IMR-90 (cell line): ENCODE measurements at regions not wholly inside any gene's neighbourhood (a gene's known extent, or its start where the extent isn't known, plus 50 kb on each side); places are given as distances from the start of the nearest gene placed in this dataset.

Source experiments
- ATAC-seq: fragments of 200-7000 bp; cut with Tn5 transposase; 2 replicates; pipeline ENCODE4 v1.9.1; 2020; ENCODE audit warnings: low read depth, mild to moderate bottlenecking, moderate library complexity
- BruUV-seq: library from RNA; stranded (reverse); fragments of 400-500 nt; replicated peaks from 2 replicates; lab custom pipeline; 2021; lab: Mats Ljungman, UMichigan
- CTCF ChIA-PET: fragments of 300-600 bp; formaldehyde crosslinking; extraction: SDS; loops from one replicate; lab custom pipeline; 2021; ENCODE audit warnings: antibody characterized with exemption; lab: Yijun Ruan, JAX
- POLR2A ChIA-PET: fragments of 300-600 bp; sonication (Branson Sonifier 250); formaldehyde crosslinking; loops from one replicate; lab custom pipeline; 2022; ENCODE audit warnings: antibody characterized with exemption; ENCODE audit not compliant: unreplicated experiment; lab: Charles Lee
- DNase-seq: peaks from one replicate; pipeline ENCODE4 v3.0.0; 2013
- H2AFZ ChIP-seq: replicated peaks from 2 replicates; pipeline ENCODE3; 2013; ENCODE audit warnings: low read length, mild to moderate bottlenecking; ENCODE audit not compliant: poor library complexity
- H2AK5ac ChIP-seq: 2 replicates; pipeline ENCODE4 v1.6.1; 2013; ENCODE audit warnings: low read depth, low read length, inconsistent platforms
- H2AK9ac ChIP-seq: replicated peaks from 2 replicates; pipeline ENCODE3; 2013; ENCODE audit warnings: mild to moderate bottlenecking, low read depth, low read length, moderate library complexity; ENCODE audit not compliant: poor library complexity
- H2BK120ac ChIP-seq: 2 replicates; pipeline ENCODE4 v1.6.1; 2013; ENCODE audit warnings: low read depth, low read length, inconsistent platforms
- H2BK15ac ChIP-seq: 3 replicates; pipeline ENCODE4 v1.6.1; 2013; ENCODE audit warnings: low read depth, low read length, inconsistent platforms
- H2BK20ac ChIP-seq: 2 replicates; pipeline ENCODE4 v1.6.1; 2013; ENCODE audit warnings: low read depth, mild to moderate bottlenecking, inconsistent platforms, low read length, moderate library complexity
- H2BK5ac ChIP-seq: 2 replicates; pipeline ENCODE4 v1.6.1; 2013; ENCODE audit warnings: mild to moderate bottlenecking, low read depth, low read length, inconsistent platforms; ENCODE audit not compliant: poor library complexity, severe bottlenecking
- H3K14ac ChIP-seq: replicated peaks from 2 replicates; pipeline ENCODE4 v1.6.1; 2013; ENCODE audit warnings: low read depth, low read length, inconsistent platforms
- H3K18ac ChIP-seq: 2 replicates; pipeline ENCODE4 v1.6.1; 2013; ENCODE audit warnings: low read depth, low read length, control low read depth
- H3K23ac ChIP-seq: 2 replicates; pipeline ENCODE4 v1.6.1; 2013; ENCODE audit warnings: low read depth, low read length, inconsistent platforms
- H3K27ac ChIP-seq: 2 replicates; pipeline ENCODE4 v1.5.1; 2013; ENCODE audit warnings: mild to moderate bottlenecking, control low read depth, low read length; ENCODE audit not compliant: insufficient read depth
- H3K27me3 ChIP-seq: 2 replicates; pipeline ENCODE4 v1.6.1; 2013; ENCODE audit warnings: low read length; ENCODE audit not compliant: control insufficient read depth, insufficient read depth
- H3K36me3 ChIP-seq: 2 replicates; pipeline ENCODE4 v1.6.1; 2013; ENCODE audit warnings: low read length, mixed read lengths; ENCODE audit not compliant: control insufficient read depth, insufficient read depth
- H3K4ac ChIP-seq: 2 replicates; pipeline ENCODE4 v1.6.1; 2013; ENCODE audit warnings: low read depth, low read length, inconsistent platforms
- H3K4me1 ChIP-seq: 2 replicates; pipeline ENCODE4 v1.6.1; 2013; ENCODE audit warnings: low read length, mixed read lengths; ENCODE audit not compliant: control insufficient read depth, insufficient read depth
- H3K4me2 ChIP-seq: 2 replicates; pipeline ENCODE4 v1.6.1; 2013; ENCODE audit warnings: low read depth, mild to moderate bottlenecking, control low read depth, low read length, moderate library complexity
- H3K4me3 ChIP-seq: 2 replicates; pipeline ENCODE4 v1.5.1; 2013; ENCODE audit warnings: low read depth, mild to moderate bottlenecking, control low read depth, low read length, moderate library complexity; ENCODE audit not compliant: insufficient read depth
- H3K56ac ChIP-seq: 2 replicates; pipeline ENCODE4 v1.6.1; 2013; ENCODE audit warnings: low read length, inconsistent platforms; ENCODE audit not compliant: insufficient read depth; ENCODE audit errors: extremely low read depth
- H3K79me1 ChIP-seq, 2 experiments: 2 replicates each; pipeline ENCODE4 v1.6.1; 2013; ENCODE audit warnings: low read length in 2 of 2, inconsistent platforms in 1 of 2, low read depth in 1 of 2
- H3K9ac ChIP-seq: 2 replicates; pipeline ENCODE4 v1.6.1; 2013; ENCODE audit warnings: low read depth, low read length, control low read depth
- H3K9me1 ChIP-seq: 2 replicates; pipeline ENCODE4 v1.6.1; 2013; ENCODE audit warnings: low read length, inconsistent platforms; ENCODE audit not compliant: insufficient read depth
- H3K9me3 ChIP-seq: 2 replicates; pipeline ENCODE4 v1.6.1; 2013; ENCODE audit warnings: low read length; ENCODE audit not compliant: control insufficient read depth, insufficient read depth
- H4K20me1 ChIP-seq: 2 replicates; pipeline ENCODE4 v1.6.1; 2013; ENCODE audit warnings: low read length, inconsistent platforms; ENCODE audit not compliant: insufficient read depth
- H4K5ac ChIP-seq: 2 replicates; pipeline ENCODE4 v1.6.1; 2013; ENCODE audit warnings: mild to moderate bottlenecking, low read depth, low read length, control low read depth
- H4K8ac ChIP-seq, 2 experiments: 2 replicates each; pipeline ENCODE4 v1.6.1; 2013; ENCODE audit warnings: low read depth in 2 of 2, low read length in 2 of 2, control low read depth in 1 of 2, inconsistent platforms in 1 of 2
- H4K91ac ChIP-seq: 2 replicates; pipeline ENCODE4 v1.6.1; 2013; ENCODE audit warnings: low read depth, low read length, inconsistent platforms; ENCODE audit not compliant: insufficient read depth
- MAFK ChIP-seq: IDR thresholded peaks from 2 replicates; pipeline ENCODE4 v1.6.1; 2012; ENCODE audit warnings: low read depth, low read length, improper control_type of control experiment
- MAZ ChIP-seq: IDR thresholded peaks from 2 replicates; pipeline ENCODE4 v1.6.1; 2012; ENCODE audit warnings: low read depth, mild to moderate bottlenecking, low read length, improper control_type of control experiment, moderate library complexity, borderline replicate concordance
- MXI1 ChIP-seq: IDR thresholded peaks from 2 replicates; pipeline ENCODE4 v1.6.1; 2012; ENCODE audit warnings: low read depth, mild to moderate bottlenecking, low read length, moderate library complexity, borderline replicate concordance
- POLR2A ChIP-seq: IDR thresholded peaks from 2 replicates; pipeline ENCODE4 v1.6.1; 2012; ENCODE audit warnings: mild to moderate bottlenecking, low read depth, low read length
- RAD21 ChIP-seq: IDR thresholded peaks from 2 replicates; pipeline ENCODE4 v1.6.1; 2012; ENCODE audit warnings: low read length, improper control_type of control experiment
- RCOR1 ChIP-seq: IDR thresholded peaks from 2 replicates; pipeline ENCODE4 v1.6.1; 2012; ENCODE audit warnings: mild to moderate bottlenecking, low read length, improper control_type of control experiment; ENCODE audit not compliant: insufficient replicate concordance
- WGBS, 2 experiments: methylation state at CpG; one replicate each; pipeline versions ENCODE4 v1.1.5 to v1.1.7; 2013; ENCODE audit warnings: missing lambda C conversion rate in 2 of 2; ENCODE audit not compliant: insufficient read length in 1 of 2; ENCODE audit errors: extremely low coverage in 2 of 2; 5-methylcytosine and 5-hydroxymethylcytosine counted together
- dilution Hi-C: fragments of 300-500 bp; cut with HindIII; formaldehyde crosslinking; loops from one replicate; pipeline ENCODE4 v1.14.3; 2018; ENCODE audit warnings: low sequenced_read_pairs; ENCODE audit not compliant: unreplicated experiment
- in situ Hi-C: fragments of 300-500 bp; cut with MboI; formaldehyde crosslinking; loops from 3 replicates; pipeline ENCODE4 v1.14.3; 2019; ENCODE audit warnings: low sequenced_read_pairs, inconsistent platforms, mixed read lengths
- intact Hi-C: fragments of 100-400 bp; cut with micrococcal nuclease; formaldehyde crosslinking; loops from 2 replicates; pipeline ENCODE4 v1.10.0; 2022
- TF ChIP-seq, protein P1 (sequence below): fragments of 150-350 bp; IDR thresholded peaks from 2 replicates; pipeline ENCODE4 v1.6.1; 2017; ENCODE audit warnings: mild to moderate bottlenecking, antibody characterized with exemption, low read length, low read depth

DNA sequence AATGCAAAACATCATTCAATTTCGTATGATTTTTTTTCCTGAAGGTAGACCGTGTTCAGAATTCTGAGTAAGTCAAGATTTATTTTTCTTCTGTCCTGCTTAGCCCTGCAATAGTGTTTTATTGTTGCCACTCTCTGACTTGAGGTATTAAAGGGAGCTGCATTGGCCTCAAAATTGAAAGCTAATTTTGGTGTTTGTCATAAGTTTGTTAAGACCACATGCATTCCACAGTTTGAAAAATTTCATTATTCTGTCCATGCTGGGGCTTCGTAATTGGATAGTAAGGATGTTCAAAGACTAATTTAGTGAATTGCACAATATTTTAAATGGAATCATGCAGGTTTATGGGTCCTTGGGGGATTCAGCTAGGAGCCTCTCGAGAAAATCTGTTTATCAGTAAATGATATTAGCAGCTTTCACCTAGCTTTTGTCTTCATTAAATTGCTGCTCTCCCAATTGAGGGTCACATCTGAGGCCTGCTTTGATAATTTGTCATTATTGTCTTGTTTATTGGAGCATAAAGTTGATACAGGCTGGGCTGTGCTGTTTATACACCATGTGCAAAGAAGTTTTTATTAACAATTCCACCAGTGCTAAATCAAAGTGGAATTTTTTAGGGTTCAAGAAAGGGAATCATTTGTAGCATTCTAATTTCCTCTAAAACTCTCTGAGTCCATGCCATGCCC is 339.8 kb upstream of the OBI1 start:
- Histone ChIP-seq H3K79me1 (no peaks in the 10 kb centered on the region), H3K23ac (no peak overlapping the region), H4K91ac (no peak overlapping the region), H2AK9ac (no peak overlapping the region), H3K27ac (no peak overlapping the region), H2BK15ac (no peak overlapping the region), H2BK20ac (no peak overlapping the region), H3K4me3 (no peak overlapping the region), H3K4me2 (no peak overlapping the region), H4K8ac (no peak overlapping the region), H3K56ac (no peak overlapping the region), H2BK120ac (no peak overlapping the region), H2AFZ (no peak overlapping the region), H4K5ac (no peak overlapping the region), H4K20me1 (no peaks in the 10 kb centered on the region), H3K18ac (no peak overlapping the region), H2AK5ac (no peak overlapping the region), H3K36me3 (no peaks in the 10 kb centered on the region), H3K9me1 (no peaks in the 10 kb centered on the region), H3K4ac (no peak overlapping the region), H3K9me3 (no peaks in the 10 kb centered on the region; the same call in 1 of the 2 replicates), H3K9ac (no peak overlapping the region), H3K27me3 (no peaks in the 10 kb centered on the region), H3K14ac (no peak overlapping the region), H3K4me1 (no peaks in the 10 kb centered on the region), H2BK5ac (no peak overlapping the region)
- whole genome bisulfite sequencing, 2 experiments, result no CpG with 5 or more reads among the region's 4 CpGs
- in situ Hi-C loops, result no loop called here
- ChIA-PET POLR2A (no interaction called here), CTCF (interaction anchor here (0.6 kb wide), 1 partner anchor 177 kb away, joined by 3 read pairs; no protein-coding TSS in a partner anchor)
- TF ChIP-seq MXI1, result no peak
- TF ChIP-seq RAD21, result no peak
- TF ChIP-seq POLR2A, result no peak
- no peak for TF ChIP-seq MAFK
- no peak for TF ChIP-seq MAZ
- TF ChIP-seq, protein P1, sequence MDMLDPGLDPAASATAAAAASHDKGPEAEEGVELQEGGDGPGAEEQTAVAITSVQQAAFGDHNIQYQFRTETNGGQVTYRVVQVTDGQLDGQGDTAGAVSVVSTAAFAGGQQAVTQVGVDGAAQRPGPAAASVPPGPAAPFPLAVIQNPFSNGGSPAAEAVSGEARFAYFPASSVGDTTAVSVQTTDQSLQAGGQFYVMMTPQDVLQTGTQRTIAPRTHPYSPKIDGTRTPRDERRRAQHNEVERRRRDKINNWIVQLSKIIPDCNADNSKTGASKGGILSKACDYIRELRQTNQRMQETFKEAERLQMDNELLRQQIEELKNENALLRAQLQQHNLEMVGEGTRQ, result no peak
- TF ChIP-seq RCOR1, result no peak
- no peak for ATAC-seq
- intact Hi-C loops, result no loop called here
- no peak for DNase-seq
- dilution Hi-C loops, result no loop called here
- no TSS peak for BruUV-seq
